ENCODE measurements at regions not wholly inside any gene's neighbourhood (a gene's known extent, or its start where the extent isn't known, plus 50 kb on each side); places are given as distances from the start of the nearest gene placed in this dataset.
A peak's percentile ranks its signal among the peaks of the same experiment; 100 is the strongest.

DNA sequence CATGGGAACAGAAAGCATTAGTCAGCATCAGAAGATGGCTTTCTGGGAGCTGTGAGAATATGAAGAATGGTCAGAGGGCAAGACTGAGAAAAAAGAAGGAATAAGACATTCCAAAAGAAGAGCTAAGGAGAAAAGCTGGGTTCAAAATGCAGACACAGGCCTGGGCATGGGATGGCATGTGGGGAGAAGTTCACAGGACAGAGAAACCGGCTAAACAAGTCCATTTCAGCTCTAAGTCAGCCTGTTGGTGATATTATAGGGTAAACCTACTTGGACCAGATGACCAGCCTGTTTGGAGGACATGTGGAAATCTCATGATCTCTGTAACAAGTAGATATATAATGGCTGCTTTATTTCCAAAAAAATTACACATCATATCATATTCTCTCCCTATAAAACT, 91.7 kb upstream of the MEIS1 start:
- Histone ChIP-seq H3K4me1 (ENCODE audit: control insufficient read depth in 1 of 2, insufficient read depth in 2 of 2, low read length in 2 of 2) (no peaks in the 10 kb centered on the region), H4K12ac (ENCODE audit: low read depth, low read length) (no peak overlapping the region), H3K14ac (ENCODE audit: low read length) (no peak overlapping the region), H3K79me1 (ENCODE audit: low read length) (no peaks in the 10 kb centered on the region), H2BK120ac (ENCODE audit: insufficient read depth, low read length, poor library complexity) (no peak overlapping the region), H3K79me2 (ENCODE audit: control insufficient read depth, insufficient read depth, low read length, poor library complexity) (no peaks in the 10 kb centered on the region), H3K27me3 (ENCODE audit: insufficient read depth, low read length) (no peaks in the 10 kb centered on the region), H3K23ac (ENCODE audit: low read length) (no peak overlapping the region), H3K27ac (ENCODE audit: low read depth, low read length) (no peak overlapping the region), H2BK12ac (ENCODE audit: low read length) (no peak overlapping the region), H3K4ac (ENCODE audit: low read depth, low read length) (no peak overlapping the region), H3K36me3 (ENCODE audit: control insufficient read depth in 1 of 2, insufficient read depth in 2 of 2, low read length in 2 of 2) (no peaks in the 10 kb centered on the region), H3K9ac (ENCODE audit: low read length) (no peak overlapping the region), H2BK5ac (ENCODE audit: low read depth, low read length, poor library complexity) (no peak overlapping the region), H2AK5ac (ENCODE audit: low read length) (no peak overlapping the region), H3K4me3 (ENCODE audit: low read depth, low read length) (no peak overlapping the region), H3K18ac (ENCODE audit: low read length) (no peak overlapping the region), H4K8ac (ENCODE audit: low read depth, low read length) (no peak overlapping the region), H3K4me2 (ENCODE audit: low read length) (no peak overlapping the region), H4K91ac (ENCODE audit: low read depth, low read length) (no peak overlapping the region), H3K9me3 (ENCODE audit: insufficient read depth, low read depth, low read length) (peaks cover 2% of the 10 kb centered on the region), H2AFZ (ENCODE audit: insufficient read depth, low read length, poor library complexity) (no peak overlapping the region)
- DNase-seq = peak in 1 of 2 donors; percentile 11
- WGBS (ENCODE audit: extremely low coverage, insufficient coverage, insufficient read length) = no CpG with 5 or more reads among the region's 1 CpG

DNA sequence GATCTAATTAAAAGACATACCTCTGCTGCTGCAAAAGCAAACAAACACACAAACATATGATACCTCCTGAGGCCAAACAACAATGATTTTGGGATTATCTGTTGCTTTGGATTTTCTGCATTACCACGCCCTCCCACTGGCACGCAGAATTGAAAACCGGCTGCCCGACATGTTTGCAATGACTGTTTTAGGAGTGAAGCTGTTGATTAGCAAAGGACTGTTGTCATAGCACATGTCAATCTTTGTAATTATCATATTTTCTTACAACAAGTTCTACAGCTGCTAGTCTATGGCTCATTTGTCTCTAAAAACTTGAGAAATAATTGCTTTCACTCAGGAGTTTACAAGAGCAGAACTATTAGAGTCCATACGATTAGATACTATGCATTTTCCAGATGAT, 94.4 kb upstream of the MEIS1 start:
- no peak overlapping the region for H3K4me2 ChIP-seq (ENCODE audit: low read length)

DNA sequence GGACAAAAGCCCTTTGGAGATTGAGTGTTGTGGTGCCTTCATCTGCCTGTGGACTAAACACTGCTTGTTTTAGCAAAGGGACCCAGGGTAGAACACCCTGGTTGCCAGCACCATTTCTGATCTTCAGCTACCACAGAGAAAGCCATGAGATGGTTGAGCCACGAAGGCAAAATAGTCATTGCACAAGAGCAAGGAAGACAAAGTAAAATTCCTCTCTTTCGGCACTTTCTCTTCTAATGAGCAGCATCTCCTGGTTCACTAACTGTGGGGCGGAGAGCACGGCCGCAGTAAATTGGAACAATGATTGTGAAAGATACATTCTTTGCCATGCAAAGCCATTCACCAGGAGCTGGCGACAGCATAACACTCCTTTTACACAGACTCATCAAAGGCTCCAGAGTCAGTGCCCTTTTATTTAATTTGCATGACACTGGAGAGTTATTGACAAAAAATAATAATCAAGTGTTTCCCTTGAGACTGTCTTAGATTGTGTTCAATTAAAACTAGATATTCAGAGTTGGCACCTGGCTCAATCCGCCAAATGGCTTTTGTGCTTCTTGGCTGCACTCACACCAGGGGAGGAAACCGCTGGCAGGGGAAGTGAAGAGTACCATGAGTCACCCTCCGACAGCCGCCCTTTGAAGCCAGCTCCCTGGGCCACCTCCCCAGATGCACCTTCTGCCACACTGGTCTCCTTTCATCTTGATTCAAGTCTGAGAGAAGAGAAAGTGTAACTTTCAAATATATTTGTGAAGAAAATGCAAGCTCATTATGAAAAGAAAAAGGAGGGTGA, 100.5 kb upstream of the MEIS1 start:
- H3K9me3 ChIP-seq (ENCODE audit: insufficient read depth, low read depth, low read length) = no peaks in the 10 kb centered on the region
- H4K8ac ChIP-seq (ENCODE audit: low read depth, low read length) = no peak overlapping the region
- H3K14ac ChIP-seq (ENCODE audit: low read length) = no peak overlapping the region
- no peaks in the 10 kb centered on the region for H3K4me1 ChIP-seq (ENCODE audit: control insufficient read depth in 1 of 2, insufficient read depth in 2 of 2, low read length in 2 of 2)
- no peak overlapping the region for H2AK5ac ChIP-seq (ENCODE audit: low read length)
- no peaks in the 10 kb centered on the region for H3K36me3 ChIP-seq (ENCODE audit: control insufficient read depth in 1 of 2, insufficient read depth in 2 of 2, low read length in 2 of 2)
- H3K23ac ChIP-seq (ENCODE audit: low read length) = no peak overlapping the region
- no peak overlapping the region for H2BK5ac ChIP-seq (ENCODE audit: low read depth, low read length, poor library complexity)
- H3K4ac ChIP-seq (ENCODE audit: low read depth, low read length) = no peak overlapping the region
- no peak overlapping the region for H3K9ac ChIP-seq (ENCODE audit: low read length)
- no peak overlapping the region for H2BK12ac ChIP-seq (ENCODE audit: low read length)
- H3K18ac ChIP-seq (ENCODE audit: low read length) = no peak overlapping the region
- no peak overlapping the region for H3K27ac ChIP-seq (ENCODE audit: low read depth, low read length)
- H3K79me2 ChIP-seq (ENCODE audit: control insufficient read depth, insufficient read depth, low read length, poor library complexity) = no peaks in the 10 kb centered on the region
- H3K79me1 ChIP-seq (ENCODE audit: low read length) = no peaks in the 10 kb centered on the region
- no peak overlapping the region for H4K12ac ChIP-seq (ENCODE audit: low read depth, low read length)
- no peak overlapping the region for H3K4me3 ChIP-seq (ENCODE audit: low read depth, low read length)
- H2BK120ac ChIP-seq (ENCODE audit: insufficient read depth, low read length, poor library complexity) = no peak overlapping the region
- H2AFZ ChIP-seq (ENCODE audit: insufficient read depth, low read length, poor library complexity) = no peak overlapping the region
- no peak overlapping the region for H4K91ac ChIP-seq (ENCODE audit: low read depth, low read length)
- no peaks in the 10 kb centered on the region for H3K27me3 ChIP-seq (ENCODE audit: insufficient read depth, low read length)
- no peak overlapping the region for H3K4me2 ChIP-seq (ENCODE audit: low read length)
- no CpG with 5 or more reads among the region's 10 CpGs for WGBS (ENCODE audit: extremely low coverage, insufficient coverage, insufficient read length)
- peak in 1 of 2 donors; percentile 4 for DNase-seq

More for the DNA sequence above, 94.4 kb upstream of the MEIS1 start:
- Histone ChIP-seq H4K12ac (ENCODE audit: low read depth, low read length) (no peak overlapping the region), H3K79me1 (ENCODE audit: low read length) (no peaks in the 10 kb centered on the region), H3K4ac (ENCODE audit: low read depth, low read length) (no peak overlapping the region), H3K23ac (ENCODE audit: low read length) (no peak overlapping the region), H3K27ac (ENCODE audit: low read depth, low read length) (no peak overlapping the region), H3K4me1 (ENCODE audit: control insufficient read depth in 1 of 2, insufficient read depth in 2 of 2, low read length in 2 of 2) (no peaks in the 10 kb centered on the region), H3K14ac (ENCODE audit: low read length) (no peak overlapping the region), H2BK120ac (ENCODE audit: insufficient read depth, low read length, poor library complexity) (no peak overlapping the region), H3K9ac (ENCODE audit: low read length) (no peak overlapping the region), H2AK5ac (ENCODE audit: low read length) (no peak overlapping the region), H4K91ac (ENCODE audit: low read depth, low read length) (no peak overlapping the region), H2BK12ac (ENCODE audit: low read length) (no peak overlapping the region), H2BK5ac (ENCODE audit: low read depth, low read length, poor library complexity) (no peak overlapping the region), H3K36me3 (ENCODE audit: control insufficient read depth in 1 of 2, insufficient read depth in 2 of 2, low read length in 2 of 2) (no peaks in the 10 kb centered on the region), H3K18ac (ENCODE audit: low read length) (no peak overlapping the region), H3K79me2 (ENCODE audit: control insufficient read depth, insufficient read depth, low read length, poor library complexity) (no peaks in the 10 kb centered on the region), H4K8ac (ENCODE audit: low read depth, low read length) (no peak overlapping the region), H3K27me3 (ENCODE audit: insufficient read depth, low read length) (no peaks in the 10 kb centered on the region), H3K4me3 (ENCODE audit: low read depth, low read length) (no peak overlapping the region), H2AFZ (ENCODE audit: insufficient read depth, low read length, poor library complexity) (no peak overlapping the region), H3K9me3 (ENCODE audit: insufficient read depth, low read depth, low read length) (peaks cover 2% of the 10 kb centered on the region)
- peak; percentile 82 to 94 for DNase-seq
- WGBS (ENCODE audit: extremely low coverage, insufficient coverage, insufficient read length) = no CpG with 5 or more reads among the region's 5 CpGs

DNA sequence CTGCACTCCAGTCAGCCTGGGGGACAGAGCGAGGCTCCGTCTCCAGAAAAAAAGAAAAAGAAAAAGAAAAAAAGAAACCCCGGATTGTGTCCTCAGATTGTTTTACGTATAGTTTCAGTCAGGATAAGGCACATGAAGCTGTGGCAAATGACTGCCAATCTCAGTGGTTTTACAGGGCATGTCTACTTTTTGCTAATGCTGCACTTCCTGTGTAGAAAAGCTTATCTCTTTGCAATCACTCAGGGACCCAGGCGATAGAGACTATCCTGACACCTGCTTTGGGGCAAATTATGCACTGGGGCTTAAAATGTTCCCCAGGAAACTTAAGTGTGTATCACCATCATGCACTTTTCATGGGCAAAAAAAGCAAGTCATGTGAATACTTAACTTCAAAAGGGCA, 103.7 kb upstream of the MEIS1 start:
- no peaks in the 10 kb centered on the region for H3K27me3 ChIP-seq (ENCODE audit: insufficient read depth, low read length)
- no peak overlapping the region for H3K4me2 ChIP-seq (ENCODE audit: low read length)
- H4K91ac ChIP-seq (ENCODE audit: low read depth, low read length) = no peak overlapping the region
- H3K27ac ChIP-seq (ENCODE audit: low read depth, low read length) = no peak overlapping the region
- H4K8ac ChIP-seq (ENCODE audit: low read depth, low read length) = no peak overlapping the region
- no peak overlapping the region for H2BK120ac ChIP-seq (ENCODE audit: insufficient read depth, low read length, poor library complexity)
- no peak overlapping the region for H2BK12ac ChIP-seq (ENCODE audit: low read length)
- no peak overlapping the region for H3K18ac ChIP-seq (ENCODE audit: low read length)
- WGBS (ENCODE audit: extremely low coverage, insufficient coverage, insufficient read length) = no CpG with 5 or more reads among the region's 5 CpGs
- no peak overlapping the region for H2BK5ac ChIP-seq (ENCODE audit: low read depth, low read length, poor library complexity)
- no peak overlapping the region for H3K14ac ChIP-seq (ENCODE audit: low read length)
- H3K36me3 ChIP-seq (ENCODE audit: control insufficient read depth in 1 of 2, insufficient read depth in 2 of 2, low read length in 2 of 2) = no peaks in the 10 kb centered on the region
- H2AK5ac ChIP-seq (ENCODE audit: low read length) = no peak overlapping the region
- H3K4ac ChIP-seq (ENCODE audit: low read depth, low read length) = no peak overlapping the region
- H4K12ac ChIP-seq (ENCODE audit: low read depth, low read length) = no peak overlapping the region
- DNase-seq = no peak
- no peak overlapping the region for H2AFZ ChIP-seq (ENCODE audit: insufficient read depth, low read length, poor library complexity)
- H3K4me3 ChIP-seq (ENCODE audit: low read depth, low read length) = no peak overlapping the region
- H3K23ac ChIP-seq (ENCODE audit: low read length) = no peak overlapping the region
- no peak overlapping the region for H3K9ac ChIP-seq (ENCODE audit: low read length)
- H3K9me3 ChIP-seq (ENCODE audit: insufficient read depth, low read depth, low read length) = no peaks in the 10 kb centered on the region
- no peaks in the 10 kb centered on the region for H3K4me1 ChIP-seq (ENCODE audit: control insufficient read depth in 1 of 2, insufficient read depth in 2 of 2, low read length in 2 of 2)
- no peaks in the 10 kb centered on the region for H3K79me2 ChIP-seq (ENCODE audit: control insufficient read depth, insufficient read depth, low read length, poor library complexity)
- no peaks in the 10 kb centered on the region for H3K79me1 ChIP-seq (ENCODE audit: low read length)
